Right lobe of liver (tissue), 6 donors: ENCODE measurements at regions not wholly inside any gene's neighbourhood (a gene's known extent, or its start where the extent isn't known, plus 50 kb on each side); places are given as distances from the start of the nearest gene placed in this dataset.

ENCODE experiments used
- ATAC-seq, 4 donors: fragments of 200-7000 bp; cut with Tn5 transposase; one replicate each; pipeline ENCODE4 v1.9.1; 2020; ENCODE audit warnings: mild to moderate bottlenecking in 4 of 4, moderate library complexity in 4 of 4
- DNase-seq, 3 donors: peaks; one replicate each; pipeline ENCODE4 v3.0.0-alpha.2; 2020
- H3K27ac ChIP-seq, 3 donors: fragments of 200-600 bp; one replicate each; pipeline ENCODE4 v1.8.0; 2022
- H3K27me3 ChIP-seq, 2 donors: fragments of 200-600 bp; one replicate each; pipeline ENCODE4 v1.8.0; 2022
- H3K36me3 ChIP-seq, 4 donors: fragments of 200-600 bp; sonication (generic) in 1 of 4; one replicate each; pipeline versions ENCODE4 v1.5.1 to v1.8.0; 2017 to 2022; ENCODE audit warnings: control low read depth in 1 of 4
- H3K4me1 ChIP-seq, 4 donors: fragments of 200-600 bp; sonication (generic) in 1 of 4; one replicate each; pipeline versions ENCODE4 v1.5.1 to v1.8.0; 2017 to 2022; ENCODE audit warnings: control low read depth in 1 of 4
- H3K4me3 ChIP-seq, 3 donors: fragments of 200-600 bp; one replicate each; pipeline ENCODE4 v1.8.0; 2022
- H3K9me3 ChIP-seq, 4 donors: fragments of 200-600 bp; sonication (generic) in 1 of 4; one replicate each; pipeline versions ENCODE4 v1.5.1 to v1.8.0; 2017 to 2022; ENCODE audit warnings: control low read depth in 1 of 4
- POLR2A ChIP-seq: fragments of 450-650 bp; IDR thresholded peaks from one replicate; pipeline ENCODE4 v1.6.1; 2017; ENCODE audit warnings: antibody characterized with exemption, mild to moderate bottlenecking
- WGBS: methylation state at CpG from one replicate; pipeline ENCODE4 v1.1.6; 2018; ENCODE audit warnings: low coverage, low lambda C conversion rate; ENCODE audit not compliant: insufficient coverage; ENCODE audit errors: missing lambda C conversion rate; 5-methylcytosine and 5-hydroxymethylcytosine counted together
- intact Hi-C, 2 donors: fragments of 100-400 bp; cut with DNase I; formaldehyde crosslinking; loops; one replicate each; pipeline versions ENCODE4 v1.11.2 to v1.14.1; 2022
- TF ChIP-seq, protein P1 (sequence below), 4 donors: fragments of 200-600 bp in 3 of 4; fragments of 450-650 bp in 1 of 4; IDR thresholded peaks; one replicate each; pipeline versions ENCODE4 v1.5.1 to v1.8.0; 2016 to 2022; ENCODE audit warnings: antibody characterized with exemption in 4 of 4, mild to moderate bottlenecking in 2 of 4
- donor health status: DM: no; HTN: yes; CAD: no.
- donor health status: DM: no; HTN: no; CAD: no.
- donor health status: DM: no; HTN: no; CAD: no.
- donor health status: DM: no; HTN: yes; CAD: no.
- donor health status: DM: no; HTN: yes; CAD: no.

DNA sequence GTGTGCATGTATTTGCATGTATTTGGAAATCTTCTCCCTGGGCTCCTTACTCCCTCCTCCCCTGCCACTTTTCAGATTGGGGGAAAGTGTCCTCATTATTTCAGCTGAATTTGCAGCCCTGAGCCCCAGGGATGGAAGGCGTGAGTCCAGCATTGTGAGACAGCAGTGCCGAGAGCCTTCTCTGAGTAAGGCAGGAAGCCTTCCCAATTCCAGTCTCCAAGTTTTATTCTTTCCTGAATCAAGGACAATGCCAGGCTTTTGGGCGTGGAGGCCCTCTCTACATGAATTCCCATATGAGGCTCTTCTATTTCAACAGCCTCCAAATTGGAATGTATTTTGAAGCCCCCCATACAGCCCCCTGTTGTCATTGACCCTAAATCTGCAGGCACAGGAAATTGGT, 163.5 kb downstream of the ACKR3 start:
- ATAC-seq (no peak), DNase-seq (no peak)
- no peaks in the 10 kb centered on the region for H3K36me3 ChIP-seq
- no peak for TF ChIP-seq POLR2A
- TF ChIP-seq, protein P1, sequence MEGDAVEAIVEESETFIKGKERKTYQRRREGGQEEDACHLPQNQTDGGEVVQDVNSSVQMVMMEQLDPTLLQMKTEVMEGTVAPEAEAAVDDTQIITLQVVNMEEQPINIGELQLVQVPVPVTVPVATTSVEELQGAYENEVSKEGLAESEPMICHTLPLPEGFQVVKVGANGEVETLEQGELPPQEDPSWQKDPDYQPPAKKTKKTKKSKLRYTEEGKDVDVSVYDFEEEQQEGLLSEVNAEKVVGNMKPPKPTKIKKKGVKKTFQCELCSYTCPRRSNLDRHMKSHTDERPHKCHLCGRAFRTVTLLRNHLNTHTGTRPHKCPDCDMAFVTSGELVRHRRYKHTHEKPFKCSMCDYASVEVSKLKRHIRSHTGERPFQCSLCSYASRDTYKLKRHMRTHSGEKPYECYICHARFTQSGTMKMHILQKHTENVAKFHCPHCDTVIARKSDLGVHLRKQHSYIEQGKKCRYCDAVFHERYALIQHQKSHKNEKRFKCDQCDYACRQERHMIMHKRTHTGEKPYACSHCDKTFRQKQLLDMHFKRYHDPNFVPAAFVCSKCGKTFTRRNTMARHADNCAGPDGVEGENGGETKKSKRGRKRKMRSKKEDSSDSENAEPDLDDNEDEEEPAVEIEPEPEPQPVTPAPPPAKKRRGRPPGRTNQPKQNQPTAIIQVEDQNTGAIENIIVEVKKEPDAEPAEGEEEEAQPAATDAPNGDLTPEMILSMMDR (IDR thresholded peaks at IDR 0.05): no peak
- WGBS: 88% methylated on average over 3 of the region's 3 CpGs
- H3K27me3 ChIP-seq: no peaks in the 10 kb centered on the region
- intact Hi-C loops: loop anchor here in 1 of 2 donors (10.0 kb wide), 1 partner anchor 92 kb away; no protein-coding TSS in a partner anchor
- peaks cover 0 to 66% (median 26%) of the 10 kb centered on the region in 4 donors for H3K4me1 ChIP-seq
- H3K27ac ChIP-seq: peak overlapping the region; percentile 41 to 89 (median 80)
- no peaks in the 10 kb centered on the region for H3K9me3 ChIP-seq
- no peak overlapping the region for H3K4me3 ChIP-seq

DNA sequence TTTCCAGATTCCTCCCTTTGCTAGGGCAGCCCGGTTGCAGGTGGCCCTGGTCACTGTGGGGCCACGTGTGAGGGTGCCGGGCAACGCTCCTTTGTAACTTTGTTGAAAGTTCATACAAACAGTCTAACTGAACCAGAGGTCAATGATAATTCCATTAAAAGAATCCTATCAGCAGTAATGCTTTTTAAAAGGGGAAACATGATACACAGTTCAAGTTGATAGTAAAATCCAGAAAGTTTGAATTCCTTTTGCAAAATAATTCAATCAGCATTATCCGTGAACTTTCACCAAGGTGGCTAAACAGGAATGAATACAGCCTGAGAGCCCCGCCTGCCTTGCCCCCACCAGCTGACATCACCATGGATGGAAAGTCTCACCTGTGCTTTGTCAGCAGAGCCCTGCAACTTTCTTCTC, 166.2 kb downstream of the ACKR3 start:
- Histone ChIP-seq H3K4me3 (no peak overlapping the region), H3K9me3 (no peaks in the 10 kb centered on the region), H3K27me3 (no peaks in the 10 kb centered on the region), H3K36me3 (no peaks in the 10 kb centered on the region), H3K4me1 (peaks cover 0 to 39% (median 14%) of the 10 kb centered on the region in 4 donors), H3K27ac (peak overlapping the region; percentile 60 to 87 (median 68))
- ATAC-seq (peak; percentile 67 to 82 (median 74)), DNase-seq (peak; percentile 73 to 87 (median 83))
- intact Hi-C loops: loop anchor here in 1 of 2 donors (10.0 kb wide), 1 partner anchor 89 kb away; no protein-coding TSS in a partner anchor
- WGBS: 17% methylated on average over 6 of the region's 6 CpGs
- TF ChIP-seq POLR2A: no peak
- TF ChIP-seq, protein P1 (IDR thresholded peaks at IDR 0.05): no peak

DNA sequence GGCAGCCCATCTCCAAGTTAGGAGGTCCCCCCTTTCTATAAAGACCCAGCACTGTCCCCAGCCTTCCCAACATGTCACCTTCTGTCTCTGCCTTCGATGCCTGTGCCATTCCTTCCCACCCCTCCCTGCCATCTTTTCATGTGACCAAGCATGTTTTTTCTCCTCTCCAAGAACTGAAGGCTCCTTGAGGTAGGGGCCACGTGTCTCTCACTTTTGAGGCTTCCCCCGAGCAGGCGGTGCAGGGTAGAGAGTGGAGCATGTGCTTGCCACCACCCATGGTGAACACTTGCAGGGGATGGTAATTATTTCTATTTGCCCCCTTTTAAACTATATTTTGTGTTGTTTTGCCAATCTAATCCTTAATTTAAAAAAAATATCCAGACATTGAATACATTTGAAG, 168.4 kb downstream of the ACKR3 start:
- 87% methylated on average over 4 of the region's 4 CpGs for WGBS
- TF ChIP-seq, protein P1 (IDR thresholded peaks at IDR 0.05): no peak
- no peak for TF ChIP-seq POLR2A
- H3K36me3 ChIP-seq: no peaks in the 10 kb centered on the region
- ATAC-seq (no peak), DNase-seq (no peak)
- intact Hi-C loops: loop anchor here in 1 of 2 donors (10.0 kb wide), 1 partner anchor 87 kb away; no protein-coding TSS in a partner anchor
- no peaks in the 10 kb centered on the region for H3K9me3 ChIP-seq
- H3K27me3 ChIP-seq: no peaks in the 10 kb centered on the region
- H3K4me3 ChIP-seq: no peak overlapping the region
- H3K27ac ChIP-seq: no peak overlapping the region
- H3K4me1 ChIP-seq: peaks cover 0 to 18% (median 5%) of the 10 kb centered on the region in 4 donors

DNA sequence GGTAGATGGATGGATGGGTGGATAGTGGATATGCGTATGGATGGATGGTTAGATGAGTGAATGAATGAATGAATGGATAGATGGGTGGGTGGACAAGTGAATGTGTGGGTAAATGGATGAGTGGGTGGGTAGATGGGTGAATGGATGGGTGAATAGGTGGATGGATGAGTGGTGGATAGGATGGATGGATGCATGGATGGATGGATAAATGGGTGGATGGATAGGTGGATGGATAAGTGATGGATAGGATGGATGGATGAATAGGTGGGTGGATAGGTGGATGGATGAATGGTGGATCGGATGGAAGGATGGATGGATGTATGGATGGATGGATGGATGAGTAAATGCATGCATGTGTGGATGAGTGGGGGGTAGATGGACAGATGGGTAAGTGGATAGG, 169.3 kb downstream of the ACKR3 start:
- Histone ChIP-seq H3K9me3 (no peaks in the 10 kb centered on the region), H3K27me3 (no peaks in the 10 kb centered on the region), H3K4me3 (no peak overlapping the region), H3K36me3 (no peaks in the 10 kb centered on the region), H3K27ac (no peak overlapping the region), H3K4me1 (peaks cover 0 to 16% (median 5%) of the 10 kb centered on the region in 4 donors)
- no peak for DNase-seq
- WGBS: 94% methylated on average over 2 of the region's 2 CpGs
- TF ChIP-seq POLR2A: no peak
- TF ChIP-seq, protein P1 (IDR thresholded peaks at IDR 0.05): no peak
- intact Hi-C loops: loop anchor here in 1 of 2 donors (10.0 kb wide), 1 partner anchor 86 kb away; no protein-coding TSS in a partner anchor
- ATAC-seq: no peak

DNA sequence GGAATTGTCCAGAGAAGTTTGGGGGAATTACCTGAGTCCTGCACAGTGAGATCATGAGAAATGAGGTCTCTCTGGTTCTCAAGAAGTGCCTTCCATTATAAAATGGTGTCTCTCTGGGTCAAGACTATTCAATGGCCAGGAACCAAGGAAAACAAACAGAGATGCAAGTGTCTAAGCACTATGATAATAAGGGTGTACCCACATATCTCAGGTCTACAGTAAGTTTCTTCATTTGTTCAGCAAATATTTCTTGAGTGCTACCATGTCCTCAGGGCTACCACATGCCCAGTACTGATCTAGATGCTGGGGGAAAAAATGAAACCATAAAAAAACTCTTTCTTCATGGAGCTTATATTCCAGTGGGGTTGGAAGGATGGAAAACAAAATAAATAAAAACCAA, 170.0 kb downstream of the ACKR3 start:
- Histone ChIP-seq H3K4me3 (no peak overlapping the region), H3K27me3 (no peaks in the 10 kb centered on the region), H3K4me1 (peaks cover 0 to 16% (median 5%) of the 10 kb centered on the region in 4 donors), H3K27ac (no peak overlapping the region), H3K36me3 (no peaks in the 10 kb centered on the region), H3K9me3 (no peaks in the 10 kb centered on the region)
- intact Hi-C loops: loop anchor here in 1 of 2 donors (10.0 kb wide), 1 partner anchor 85 kb away; no protein-coding TSS in a partner anchor
- DNase-seq (no peak), ATAC-seq (no peak)
- TF ChIP-seq, protein P1 (IDR thresholded peaks at IDR 0.05): no peak
- no peak for TF ChIP-seq POLR2A
